Hematopoietic multipotent progenitor cell treated with erythropoietin and hydrocortisone succinate and interleukin-3 and kit ligand, for 15 days (in vitro differentiated cells): ENCODE measurements at regions not wholly inside any gene's neighbourhood (a gene's known extent, or its start where the extent isn't known, plus 50 kb on each side); places are given as distances from the start of the nearest gene placed in this dataset.
"Not testable (repeated sequence)": the region's sequence is repeated elsewhere in the genome, so short reads cannot be mapped to it uniquely, and the experiment has no call there.

ENCODE experiments used
- DNase-seq: peaks from one replicate; pipeline ENCODE4 v3.0.0-alpha.2; 2015; ENCODE audit warnings: low spot score

DNA sequence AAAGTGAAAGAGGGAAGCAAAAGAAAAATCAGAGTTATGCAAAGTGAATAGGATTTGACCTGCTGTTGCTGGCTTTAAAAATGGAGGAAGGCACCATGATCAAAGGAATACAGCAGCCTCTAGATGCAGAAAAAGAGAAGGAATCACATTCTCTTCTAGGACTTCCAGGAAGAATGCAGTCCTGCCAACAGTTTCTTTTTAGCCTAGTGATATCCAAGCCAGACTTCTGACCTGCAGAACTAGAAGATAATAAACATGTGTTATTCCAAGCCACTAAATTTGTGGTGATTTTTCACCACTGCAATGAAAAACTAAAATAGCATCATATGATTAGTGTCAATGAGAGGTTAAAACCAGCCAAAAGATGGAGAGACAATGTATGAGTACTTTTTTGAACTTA, 101.9 kb upstream of the ADAMTS5 start:
- DNase-seq = no peak

GRCh38 chr21:27067226-27067625, 100.3 kb upstream of the ADAMTS5 start:
- DNase-seq = no peak

GRCh38 chr21:27062443-27062842, 95.6 kb upstream of the ADAMTS5 start:
- DNase-seq = no peak

DNA sequence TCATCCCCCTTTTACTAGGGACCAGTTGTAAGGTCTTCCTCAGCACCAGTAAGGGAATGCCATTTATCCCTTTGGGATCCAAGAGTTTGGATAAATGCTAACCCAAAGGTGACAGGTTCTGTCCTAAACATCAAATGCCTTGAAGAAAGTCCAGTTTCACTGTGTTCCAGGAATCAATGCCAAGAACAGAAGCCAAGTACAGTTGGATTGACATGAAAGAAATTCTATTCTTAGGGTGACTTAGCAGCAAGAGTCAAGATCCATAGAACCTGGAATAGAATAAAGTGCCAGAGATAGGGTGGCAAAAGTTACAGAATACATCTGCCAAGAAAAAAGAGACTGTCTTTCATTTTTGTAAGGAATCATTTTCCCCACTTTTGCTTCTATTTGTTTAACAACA, 94.9 kb upstream of the ADAMTS5 start:
- no peak for DNase-seq

DNA sequence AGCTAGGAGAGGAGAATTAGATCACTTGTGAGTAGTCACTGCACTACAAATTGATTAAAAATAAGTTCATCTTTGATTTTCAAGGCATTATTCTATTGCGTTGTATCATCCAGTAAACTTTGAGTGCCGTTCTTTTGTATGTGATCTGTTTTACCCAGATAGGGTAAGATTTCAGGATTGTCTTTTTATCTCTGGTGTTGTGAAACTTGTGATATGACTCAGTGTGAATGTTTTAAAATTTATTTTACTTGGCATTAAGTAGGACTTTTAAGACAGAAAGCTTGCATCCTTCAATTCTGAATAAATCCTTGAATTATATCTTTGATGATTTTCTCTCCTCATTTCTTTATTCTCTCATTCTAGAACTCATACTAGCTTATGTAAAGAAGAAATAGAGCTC, 93.3 kb upstream of the ADAMTS5 start:
- DNase-seq = no peak

DNA sequence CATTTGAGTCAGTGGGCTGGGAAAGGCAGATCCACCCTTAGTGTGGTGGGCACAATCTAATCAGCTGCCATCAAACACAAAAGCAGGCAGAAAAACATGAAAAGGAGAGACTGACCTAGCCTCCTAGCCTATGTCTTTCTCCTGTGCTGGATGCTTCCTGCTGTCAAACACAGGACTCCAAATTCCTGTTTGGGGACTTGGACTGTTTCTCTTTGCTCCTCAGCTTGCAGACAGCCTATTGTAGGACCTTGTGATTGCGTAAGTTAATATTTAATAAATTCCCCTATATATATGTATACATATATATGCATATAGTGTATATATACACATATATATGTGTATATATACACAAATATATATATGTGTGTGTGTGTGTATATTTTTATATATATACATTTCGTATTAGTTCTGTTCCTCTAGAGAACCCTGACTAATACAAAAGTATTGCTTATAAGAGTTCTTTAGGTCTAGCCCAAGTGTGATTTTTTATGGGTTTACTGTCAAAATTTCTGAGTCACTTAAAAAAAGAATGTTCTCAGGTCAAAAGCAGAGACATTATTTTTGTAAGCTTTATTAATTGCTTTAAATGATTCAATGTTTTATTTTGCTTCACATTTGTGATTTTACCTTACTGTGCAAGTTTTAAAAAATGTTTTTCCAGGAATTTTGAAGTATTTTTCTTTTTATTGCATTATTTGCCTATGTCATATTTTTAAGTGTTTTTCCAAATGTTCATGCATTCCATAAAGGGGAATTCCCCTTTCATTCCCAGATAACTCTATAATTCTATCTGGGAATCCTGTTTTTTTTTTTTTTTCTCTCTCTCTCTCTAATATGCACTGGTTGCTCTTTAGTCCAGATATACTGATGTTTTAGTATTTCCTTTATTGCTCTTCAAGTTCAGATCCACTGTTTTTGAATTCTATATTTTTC, 92.1 kb upstream of the ADAMTS5 start:
- DNase-seq = no peak

DNA sequence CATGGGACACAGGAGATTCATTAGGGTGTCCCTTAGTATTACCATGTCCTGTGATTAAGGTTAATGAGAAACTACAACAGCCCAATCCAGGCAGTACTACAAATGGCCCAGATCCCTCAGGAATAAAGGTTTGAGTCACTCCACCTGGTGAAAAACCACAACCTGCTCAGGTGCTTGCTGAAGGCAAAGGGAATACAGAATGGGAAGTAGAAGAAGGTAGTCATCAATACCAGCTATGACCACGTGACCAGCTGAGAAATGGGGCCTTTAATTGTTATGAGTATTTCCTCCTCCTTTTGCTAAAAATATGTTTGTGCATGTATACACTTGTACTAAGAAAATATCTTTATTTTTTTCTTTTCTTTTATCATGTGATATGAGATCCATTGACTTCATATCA, 91.1 kb upstream of the ADAMTS5 start:
- DNase-seq = no peak

DNA sequence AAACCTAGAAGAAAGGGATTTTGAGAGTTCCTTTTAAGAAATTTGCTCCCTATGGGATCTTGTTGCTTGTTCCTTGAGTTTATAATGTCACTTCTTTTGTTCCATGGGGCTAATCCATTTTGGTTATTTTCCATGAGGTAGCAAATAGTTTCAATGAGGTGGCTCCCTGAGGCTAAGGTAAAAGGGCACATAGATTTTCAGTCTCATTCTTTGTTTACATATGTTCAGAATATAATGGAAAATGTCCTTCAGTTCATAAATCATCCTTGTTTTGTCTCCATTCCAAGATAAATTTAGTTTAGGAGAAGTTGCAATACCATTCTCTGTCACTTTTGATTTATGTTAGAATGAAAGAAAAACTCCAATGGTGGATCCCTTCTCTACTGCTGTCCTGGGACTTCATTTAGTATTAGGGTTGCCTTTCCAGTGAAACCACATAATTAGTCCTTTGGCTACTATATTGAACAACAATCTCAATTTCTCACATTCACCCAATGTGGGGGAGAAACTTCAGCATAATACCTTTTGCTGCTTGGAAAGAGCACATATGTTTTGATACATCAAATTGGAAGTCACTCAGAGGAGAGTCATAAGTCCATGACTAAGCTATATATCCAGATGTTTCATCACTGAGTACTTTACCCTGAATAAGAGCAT, 80.9 kb upstream of the ADAMTS5 start:
- DNase-seq = no peak

- no peak for DNase-seq
Observed at GRCh38 chr21:27047283-27047657, 80.4 kb upstream of the ADAMTS5 start.

GRCh38 chr21:27045281-27045985, 78.5 kb upstream of the ADAMTS5 start:
- no peak for DNase-seq

GRCh38 chr21:27043377-27043776, 76.5 kb upstream of the ADAMTS5 start:
- DNase-seq = no peak

DNA sequence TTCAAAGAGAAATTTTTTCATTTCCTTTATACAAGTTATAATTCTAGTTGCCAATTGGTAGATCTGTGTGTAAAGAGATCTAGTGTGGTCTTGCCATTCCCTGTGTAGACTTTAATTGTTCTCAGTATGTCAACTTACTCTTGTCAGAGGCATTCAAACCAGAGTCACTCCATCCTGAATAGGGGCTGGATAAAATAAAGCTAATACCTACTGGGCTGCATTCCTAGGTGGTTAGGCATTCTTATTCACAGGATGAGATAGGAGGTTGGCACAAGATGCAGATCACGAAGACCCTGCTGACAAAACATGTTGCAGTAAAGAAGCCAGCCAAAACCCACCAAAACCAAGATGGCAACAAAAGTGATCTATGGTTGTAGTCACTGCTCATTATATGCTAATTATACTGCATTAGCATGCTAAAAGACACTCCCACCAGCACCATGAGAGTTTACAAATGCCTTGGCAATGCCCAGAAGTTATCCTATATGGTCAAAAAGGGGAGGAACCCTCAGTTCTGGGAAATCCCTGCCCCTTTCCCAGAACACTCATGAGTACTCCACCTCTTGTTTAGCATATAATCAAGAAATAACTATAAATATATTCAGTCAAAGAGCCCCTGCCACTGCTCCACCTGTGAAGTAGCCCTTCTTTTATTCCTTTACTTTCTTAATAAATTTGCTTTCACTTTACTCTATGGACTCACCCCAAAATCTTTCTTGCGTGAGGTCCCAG, 74.0 kb upstream of the ADAMTS5 start:
- DNase-seq = no peak

GRCh38 chr21:27036736-27037301, 69.9 kb upstream of the ADAMTS5 start:
- no peak for DNase-seq

- no peak for DNase-seq
Observed at GRCh38 chr21:27035791-27036190, 68.9 kb upstream of the ADAMTS5 start.

DNA sequence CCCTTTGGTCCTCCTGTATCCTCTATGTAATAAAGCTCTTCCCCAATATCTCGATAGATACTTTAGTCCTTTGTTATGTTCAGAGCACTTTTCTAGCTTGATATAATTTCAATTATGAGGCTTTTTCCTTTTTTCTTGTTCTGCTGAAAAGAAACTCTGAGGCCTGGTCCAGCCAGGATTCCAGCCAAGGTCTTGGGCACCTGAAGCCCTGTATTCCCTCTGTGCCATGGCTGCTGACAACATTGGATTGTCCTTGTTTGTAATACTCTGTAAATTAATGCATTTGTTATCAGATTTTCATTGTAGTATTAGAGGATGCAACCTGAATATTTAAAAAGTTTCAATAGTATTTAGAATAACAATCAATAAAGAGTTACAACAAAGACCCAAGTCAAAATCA, 67.9 kb upstream of the ADAMTS5 start:
- no peak for DNase-seq

- DNase-seq = no peak
Observed at GRCh38 chr21:27033471-27033870, 66.6 kb upstream of the ADAMTS5 start.

GRCh38 chr21:27026501-27026900, 59.6 kb upstream of the ADAMTS5 start:
- DNase-seq = no peak

DNA sequence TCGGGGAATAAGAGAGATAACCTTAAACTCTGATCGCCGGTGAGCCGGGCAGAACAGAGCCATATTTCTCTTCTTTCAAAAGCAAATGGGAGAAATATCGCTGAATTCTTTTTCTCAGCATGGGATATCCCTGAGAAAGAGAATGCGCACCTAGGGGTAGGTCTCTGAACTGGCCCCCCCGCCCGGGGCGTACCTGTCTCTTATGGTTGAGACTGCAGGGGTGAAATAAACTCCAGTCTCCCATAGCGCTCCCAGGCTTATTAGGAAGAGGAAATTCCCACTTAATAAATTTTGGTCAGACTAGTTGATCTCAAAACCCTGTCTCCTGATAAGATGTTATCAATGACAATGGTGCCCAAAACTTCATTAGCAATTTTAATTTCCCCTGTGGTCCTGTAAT, 58.8 kb upstream of the ADAMTS5 start:
- not testable (repeated sequence) for DNase-seq

GRCh38 chr21:27024971-27025370, 58.1 kb upstream of the ADAMTS5 start:
- no peak for DNase-seq

- no peak for DNase-seq
Observed at GRCh38 chr21:27024301-27024700, 57.4 kb upstream of the ADAMTS5 start.

GRCh38 chr21:27023186-27023585, 56.3 kb upstream of the ADAMTS5 start:
- DNase-seq = no peak

DNA sequence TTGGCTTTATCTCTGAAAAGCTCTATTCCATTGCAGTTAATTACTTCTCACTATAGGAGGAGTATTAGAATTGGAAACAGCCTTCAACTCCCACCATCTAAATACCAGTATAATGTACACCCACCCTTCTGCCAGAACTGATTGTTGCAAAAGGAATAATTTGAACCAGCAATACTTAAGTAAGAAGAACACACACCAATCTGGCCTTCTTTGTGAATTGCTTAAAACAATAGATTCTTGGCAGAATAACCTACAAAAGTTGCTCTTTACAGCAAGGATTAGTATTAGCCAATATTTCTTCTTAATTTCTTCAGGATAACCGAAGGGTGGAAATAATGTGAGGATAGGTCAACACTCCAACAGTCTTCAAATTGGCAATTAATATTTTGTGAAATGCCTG, 54.9 kb upstream of the ADAMTS5 start:
- DNase-seq = no peak
